K562 (cell line): ENCODE measurements at regions not wholly inside any gene's neighbourhood (a gene's known extent, or its start where the extent isn't known, plus 50 kb on each side); places are given as distances from the start of the nearest gene placed in this dataset.

Source experiments
- ATAC-seq: fragments of 200-7000 bp; cut with Tn5 transposase; 3 replicates; pipeline ENCODE4 v1.9.1; 2020; ENCODE audit warnings: moderate library complexity
- BruUV-seq: library from RNA; stranded (reverse); fragments of 400-500 nt; replicated peaks from 2 replicates; lab custom pipeline; 2021; lab: Mats Ljungman, UMichigan
- CTCF ChIA-PET: fragments of 300-600 bp; formaldehyde crosslinking; extraction: SDS; loops from one replicate; lab custom pipeline; 2021; ENCODE audit warnings: low intra/inter-chr PET ratio; lab: Yijun Ruan, JAX
- POLR2A ChIA-PET: fragments of 300-600, 350-650 bp; sonication (Branson Sonifier 250); formaldehyde crosslinking; extraction: SDS; loops from one replicate; lab custom pipeline; 2021; ENCODE audit warnings: antibody characterized with exemption, inconsistent platforms; lab: Yijun Ruan, JAX
- DNase-seq, 4 experiments: peaks; one replicate each; pipeline versions ENCODE4 v3.0.0 to v3.0.0-alpha.2; 2011 to 2018; ENCODE audit warnings: low spot score in 3 of 4, mixed read lengths in 3 of 4; ENCODE audit errors: extremely low read depth in 1 of 4
- FAIRE-seq: peaks from 2 replicates; lab custom pipeline; 2011; peaks lifted over from hg19 to GRCh38; lab: Jason Lieb, UNC
- H2AFZ ChIP-seq: 2 replicates; pipeline ENCODE4 v1.6.0; 2011; ENCODE audit warnings: low read depth, low read length, control low read depth, inconsistent platforms
- H3K27ac ChIP-seq: fragments of 200-600 bp; 3 replicates; pipeline ENCODE4 v1.8.0; 2011; ENCODE audit warnings: low read depth, mild to moderate bottlenecking, control low read depth, inconsistent platforms, low read length, moderate library complexity, mixed read lengths; ENCODE audit errors: extremely low read depth
- H3K27me3 ChIP-seq, 2 experiments: fragments of 300-600 bp in 1 of 2; 2 replicates in 1 of 2; 3 replicates in 1 of 2; pipeline versions ENCODE4 v1.6.0 to v1.8.0; 2011; ENCODE audit warnings: inconsistent platforms in 2 of 2, low read length in 2 of 2, mild to moderate bottlenecking in 1 of 2, mixed read lengths in 1 of 2, moderate library complexity in 1 of 2; ENCODE audit not compliant: control insufficient read depth in 2 of 2, insufficient read depth in 2 of 2
- H3K36me3 ChIP-seq: fragments of 300-600 bp; 3 replicates; pipeline ENCODE4 v1.8.0; 2011; ENCODE audit warnings: mild to moderate bottlenecking, low read length, inconsistent platforms; ENCODE audit not compliant: control insufficient read depth, insufficient read depth
- H3K4me1 ChIP-seq, 2 experiments: fragments of 200-600 bp in 1 of 2; replicated peaks in 1 of 2; 2 replicates in 1 of 2; 3 replicates in 1 of 2; pipeline versions ENCODE4 v1.5.1 to v1.8.0; 2011; ENCODE audit warnings: inconsistent platforms in 2 of 2, low read length in 2 of 2, mild to moderate bottlenecking in 1 of 2, mixed read lengths in 1 of 2, moderate library complexity in 1 of 2; ENCODE audit not compliant: control insufficient read depth in 2 of 2, insufficient read depth in 2 of 2
- H3K4me2 ChIP-seq: 2 replicates; pipeline ENCODE4 v1.6.1; 2011; ENCODE audit warnings: low read length, control low read depth, inconsistent platforms, mixed read lengths; ENCODE audit not compliant: insufficient read depth
- H3K4me3 ChIP-seq: fragments of 200-600 bp; sonication (generic), shearing (Covaris generic); 2 replicates; pipeline ENCODE4 v1.5.1; 2016; ENCODE audit warnings: control low read depth, inconsistent platforms
- H3K79me2 ChIP-seq: fragments of 200-600 bp; 3 replicates; pipeline ENCODE4 v1.8.0; 2011; ENCODE audit warnings: low read length, inconsistent platforms; ENCODE audit not compliant: control insufficient read depth, insufficient read depth
- H3K9ac ChIP-seq, 2 experiments: 2 replicates each; pipeline versions ENCODE4 v1.6.0 to v1.6.1; 2011; ENCODE audit warnings: low read depth in 2 of 2, low read length in 2 of 2, control low read depth in 1 of 2, inconsistent platforms in 1 of 2, mild to moderate bottlenecking in 1 of 2, mixed read lengths in 1 of 2; ENCODE audit not compliant: insufficient read depth in 1 of 2
- H3K9me1 ChIP-seq: one replicate; pipeline ENCODE4 v1.6.0; 2011; ENCODE audit warnings: inconsistent platforms, mild to moderate bottlenecking, low read length, moderate library complexity; ENCODE audit not compliant: control insufficient read depth, insufficient read depth
- H3K9me3 ChIP-seq: replicated peaks from 2 replicates; pipeline ENCODE4 v1.5.1; 2011; ENCODE audit warnings: low read depth, low read length, inconsistent platforms; ENCODE audit not compliant: control insufficient read depth, insufficient read depth
- H4K20me1 ChIP-seq: replicated peaks from 2 replicates; pipeline ENCODE4 v1.6.1; 2011; ENCODE audit warnings: low read length, inconsistent platforms, mixed read lengths; ENCODE audit not compliant: control insufficient read depth, insufficient read depth
- ATF1 ChIP-seq, 2 experiments: fragments of 450-650 bp in 1 of 2; IDR thresholded peaks; 2 replicates each; pipeline ENCODE4 v1.6.1; 2016; ENCODE audit warnings: missing compliant biosample characterization in 1 of 2, missing genetic modification characterization in 1 of 2
- BDP1 ChIP-seq: IDR thresholded peaks from 3 replicates; pipeline ENCODE4 v1.6.1; 2011; ENCODE audit not compliant: insufficient read length, insufficient read depth
- CBFA2T2 ChIP-seq: fragments of 450-650 bp; conservative IDR thresholded peaks from 2 replicates; pipeline ENCODE4 v1.6.1; 2017; ENCODE audit warnings: mild to moderate bottlenecking
- CREB1 ChIP-seq, 2 experiments: sonication (generic) in 1 of 2; formaldehyde crosslinking in 1 of 2; IDR thresholded peaks; 2 replicates each; pipeline versions ENCODE4 v1.6.1 to v1.8.0; 2012 to 2022; ENCODE audit warnings: inconsistent platforms in 1 of 2, mild to moderate bottlenecking in 1 of 2, missing genetic modification reagents in 1 of 2, moderate library complexity in 1 of 2
- CREB5 ChIP-seq: fragments of 250-450 bp; sonication (Bioruptor Pico); IDR thresholded peaks from 2 replicates; pipeline ENCODE4 v1.5.0; 2020; ENCODE audit warnings: mild to moderate bottlenecking
- CREM ChIP-seq: IDR thresholded peaks from 2 replicates; pipeline ENCODE4 v1.6.1; 2014; ENCODE audit warnings: antibody characterized with exemption, low read depth
- ZNF140 ChIP-seq: fragments of 250-450 bp; sonication (Bioruptor Pico); IDR thresholded peaks from 2 replicates; pipeline ENCODE4 v1.8.0; 2021; ENCODE audit warnings: moderate library complexity, mild to moderate bottlenecking, inconsistent platforms
- ZNF280B ChIP-seq: fragments of 250-450 bp; sonication (Bioruptor Pico); IDR thresholded peaks from 2 replicates; pipeline ENCODE4 v1.5.1; 2021; ENCODE audit warnings: mild to moderate bottlenecking
- ZNF407 ChIP-seq: fragments of 450-650 bp; IDR thresholded peaks from 2 replicates; pipeline ENCODE4 v1.6.1; 2016; ENCODE audit warnings: low read depth
- WGBS: fragments of 100-300 bp; shearing (Covaris generic); methylation state at CpG from one replicate; pipeline ENCODE4 v1.1.6; 2016; ENCODE audit warnings: low coverage, mixed read lengths; ENCODE audit not compliant: insufficient coverage; ENCODE audit errors: missing lambda C conversion rate; 5-methylcytosine and 5-hydroxymethylcytosine counted together
- in situ Hi-C: fragments of 300-500 bp; cut with MboI; formaldehyde crosslinking; loops from 4 replicates; pipeline ENCODE4 v1.15.0; 2018; ENCODE audit warnings: inconsistent platforms, mixed read lengths
- intact Hi-C: fragments of 100-400 bp; cut with micrococcal nuclease; formaldehyde crosslinking; loops from 2 replicates; pipeline ENCODE4 v1.14.2; 2022

GRCh38 chr1:83760226-83761021 is 238.5 kb downstream of the TTLL7 start:
- ATAC-seq, result no peak
- intact Hi-C loops, result no loop called here

More at GRCh38 chr1:83760226-83761021, 238.5 kb downstream of the TTLL7 start:
- TF ChIP-seq CREB5, result no peak
- TF ChIP-seq ZNF280B, result no peak
- no peak for TF ChIP-seq ZNF140 (CRISPR knock-in tag)
- no peak for TF ChIP-seq CBFA2T2
- no peak for TF ChIP-seq ZNF407
- peak; percentile 89 for TF ChIP-seq CREB1 (IDR thresholded peaks at IDR 0.05)
- TF ChIP-seq CREB1 (CRISPR knock-in tag; IDR thresholded peaks at IDR 0.05), result no peak
- no peak for TF ChIP-seq ATF1 (CRISPR knock-in tag; IDR thresholded peaks at IDR 0.05)
- peak; percentile 86 for TF ChIP-seq ATF1 (tag; IDR thresholded peaks at IDR 0.05)
- TF ChIP-seq BDP1, result no peak
- TF ChIP-seq CREM, result peak; percentile 78
- POLR2A ChIA-PET, result interaction anchor here (1.3 kb wide), 1 partner anchor 10 kb away, joined by 4 read pairs; no protein-coding TSS in a partner anchor
- no peak overlapping the region for H3K9ac ChIP-seq
- no peaks in the 10 kb centered on the region for H3K27me3 ChIP-seq
- H4K20me1 ChIP-seq, result no peaks in the 10 kb centered on the region
- no peaks in the 10 kb centered on the region for H3K4me1 ChIP-seq
- no peaks in the 10 kb centered on the region for H3K9me3 ChIP-seq
- FAIRE-seq, result no peak
- no TSS peak for BruUV-seq
- H3K4me2 ChIP-seq, result no peak overlapping the region
- no peak for DNase-seq
- H3K79me2 ChIP-seq, result no peaks in the 10 kb centered on the region
- WGBS, result 0% methylated on average over 6 of the region's 6 CpGs
- H3K4me3 ChIP-seq, result no peak overlapping the region
- no peaks in the 10 kb centered on the region for H3K36me3 ChIP-seq
- H2AFZ ChIP-seq, result no peak overlapping the region
- no peak overlapping the region for H3K27ac ChIP-seq
- in situ Hi-C loops, result no loop called here
- H3K9me1 ChIP-seq, result no peaks in the 10 kb centered on the region
- CTCF ChIA-PET, result no interaction called here
